DMS153 treated with DMSO at 0.1 percent for 48 hours (cell line): ENCODE measurements at regions not wholly inside any gene's neighbourhood (a gene's known extent, or its start where the extent isn't known, plus 50 kb on each side); places are given as distances from the start of the nearest gene placed in this dataset.
"Not testable (repeated sequence)": the region's sequence is repeated elsewhere in the genome, so short reads cannot be mapped to it uniquely, and the experiment has no call there.

Source experiments
- DNase-seq: peaks from one replicate; lab custom pipeline; 2025; ENCODE audit not compliant: unreplicated experiment; lab: John Stamatoyannopoulos, UW

- no peak for DNase-seq
These were observed 153.3 kb upstream of the RUNX1 start for GRCh38 chr21:35202431-35202830.

- DNase-seq: no peak
These were observed 152.7 kb upstream of the RUNX1 start for GRCh38 chr21:35201799-35202198.

DNA sequence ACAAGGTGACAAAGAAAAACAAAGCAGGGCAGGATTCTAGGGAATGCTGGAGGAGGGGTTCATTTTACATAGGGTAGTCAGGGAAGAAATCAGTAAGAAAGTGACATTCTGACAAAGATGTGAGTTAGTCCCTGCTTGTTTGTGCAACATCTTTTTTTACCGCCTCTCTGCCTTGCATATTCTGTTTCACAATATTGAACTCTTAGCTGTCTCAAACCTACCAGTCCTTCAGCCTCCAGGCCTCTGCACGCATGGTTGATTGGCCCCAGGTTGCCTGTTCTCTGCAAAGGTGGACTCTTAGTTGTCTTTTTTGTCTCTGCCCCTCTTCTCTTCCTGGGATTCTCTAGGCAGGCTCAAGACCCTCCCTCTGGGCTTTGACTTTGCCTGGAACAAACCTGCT, 152.2 kb upstream of the RUNX1 start:
- DNase-seq: no peak

GRCh38 chr21:35199733-35200015, 150.6 kb upstream of the RUNX1 start:
- no peak for DNase-seq

DNA sequence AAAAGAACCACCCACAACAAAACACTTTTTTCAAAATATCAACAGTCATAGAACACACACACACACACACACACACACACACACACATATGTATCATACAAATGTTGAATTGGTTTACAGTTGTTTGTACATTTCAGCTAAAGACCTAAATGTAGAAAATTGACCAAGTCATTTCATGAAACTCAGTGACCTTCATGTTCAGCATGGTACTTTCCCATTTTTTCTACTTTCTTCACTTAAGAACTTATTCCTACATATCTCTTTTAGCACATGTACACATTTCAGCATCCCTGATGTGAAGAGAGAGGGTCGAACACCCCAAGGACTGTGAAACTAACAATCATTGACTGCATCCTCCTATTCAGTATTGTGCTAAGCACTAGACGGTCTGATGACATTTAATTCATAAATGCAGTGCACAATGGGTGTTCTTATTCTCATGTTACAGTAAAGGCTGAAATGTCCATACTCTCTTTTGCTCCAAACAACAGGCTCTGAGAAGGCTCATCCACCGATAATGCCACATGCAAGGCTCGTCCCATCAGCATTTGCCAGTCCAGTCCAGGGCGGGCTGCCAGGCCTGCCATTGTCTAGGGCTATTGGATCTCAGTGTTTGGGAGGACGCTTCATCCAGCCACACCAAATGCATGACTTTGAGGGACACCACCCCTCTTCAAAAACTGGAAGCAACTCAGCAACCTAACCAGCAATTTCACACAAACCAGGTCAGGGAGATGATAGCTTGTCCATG, 150.1 kb upstream of the RUNX1 start:
- DNase-seq: no peak

- no peak for DNase-seq
These were observed 149.5 kb upstream of the RUNX1 start for GRCh38 chr21:35198565-35198964.

DNA sequence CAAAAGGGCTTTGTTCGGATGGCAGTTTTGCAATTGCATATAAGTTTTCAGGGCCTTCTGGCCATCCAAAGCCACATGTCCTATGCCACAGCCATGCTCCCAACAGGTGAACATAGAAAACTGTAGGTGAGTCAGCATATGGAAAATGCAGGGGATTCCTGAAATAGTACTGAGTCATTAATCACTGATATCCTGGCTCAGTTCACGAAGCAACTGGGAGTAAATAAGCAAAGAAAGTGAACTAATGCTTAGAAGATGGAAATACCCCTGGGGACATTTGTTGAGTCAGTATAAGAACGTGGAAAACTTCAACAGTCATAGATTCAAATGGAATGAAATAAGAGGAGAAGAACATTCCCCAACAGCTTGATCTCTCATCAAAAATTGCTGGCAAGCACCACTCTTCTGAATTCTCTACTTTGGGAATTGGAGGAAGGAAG, 148.9 kb upstream of the RUNX1 start:
- DNase-seq: no peak

- no peak for DNase-seq
These were observed 148.1 kb upstream of the RUNX1 start for GRCh38 chr21:35197191-35197590.

- no peak for DNase-seq
These were observed 147.0 kb upstream of the RUNX1 start for GRCh38 chr21:35196128-35196527.

- no peak for DNase-seq
These were observed 146.1 kb upstream of the RUNX1 start for GRCh38 chr21:35195232-35195631.

- no peak for DNase-seq
These were observed 142.7 kb upstream of the RUNX1 start for GRCh38 chr21:35191754-35192153.

DNA sequence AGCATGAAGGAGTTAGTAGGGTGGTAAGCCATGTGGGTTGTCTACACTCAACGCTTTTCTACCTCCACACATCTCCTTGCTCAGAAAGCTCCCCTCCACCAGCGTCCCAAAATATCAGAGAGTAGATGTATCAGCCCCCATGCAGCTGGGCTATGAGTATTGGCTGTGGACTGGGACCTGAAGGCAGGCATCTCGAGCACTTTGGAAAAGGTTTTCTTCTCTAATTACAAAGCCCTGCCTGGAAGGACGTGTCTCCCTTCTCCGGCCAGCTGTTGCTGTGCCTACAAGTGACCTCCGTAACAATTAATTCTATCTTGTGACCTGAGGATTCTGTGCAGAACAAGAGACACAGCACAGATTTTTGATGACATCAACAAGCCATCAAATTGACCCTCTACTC, 142.0 kb upstream of the RUNX1 start:
- DNase-seq: no peak

- no peak for DNase-seq
These were observed 141.1 kb upstream of the RUNX1 start for GRCh38 chr21:35190201-35190701.

- no peak for DNase-seq
These were observed 140.2 kb upstream of the RUNX1 start for GRCh38 chr21:35189077-35189863.

- DNase-seq: not testable (repeated sequence)
These were observed 134.3 kb upstream of the RUNX1 start for GRCh38 chr21:35183389-35183788.

- no peak for DNase-seq
These were observed 131.0 kb upstream of the RUNX1 start for GRCh38 chr21:35179990-35180540.

- no peak for DNase-seq
These were observed 129.7 kb upstream of the RUNX1 start for GRCh38 chr21:35178827-35179226.

DNA sequence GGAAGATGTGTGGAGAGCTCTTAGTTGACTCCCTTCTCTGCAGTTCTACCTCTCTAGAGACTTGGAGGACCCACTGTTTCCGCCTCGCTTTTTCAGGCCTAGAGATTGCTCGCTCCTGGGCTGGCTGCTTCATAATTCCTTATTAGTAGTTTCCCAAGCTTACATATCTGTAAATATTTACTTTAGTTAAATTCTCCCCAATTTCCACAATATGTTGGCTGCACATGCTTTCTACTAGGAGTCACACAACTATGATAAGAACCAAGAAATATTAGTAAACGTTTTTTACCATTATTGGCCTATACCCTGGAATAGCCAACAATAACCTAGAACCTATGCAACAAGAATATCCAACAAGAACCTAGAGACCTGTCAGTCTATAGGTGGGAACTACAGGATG, 129.0 kb upstream of the RUNX1 start:
- no peak for DNase-seq

DNA sequence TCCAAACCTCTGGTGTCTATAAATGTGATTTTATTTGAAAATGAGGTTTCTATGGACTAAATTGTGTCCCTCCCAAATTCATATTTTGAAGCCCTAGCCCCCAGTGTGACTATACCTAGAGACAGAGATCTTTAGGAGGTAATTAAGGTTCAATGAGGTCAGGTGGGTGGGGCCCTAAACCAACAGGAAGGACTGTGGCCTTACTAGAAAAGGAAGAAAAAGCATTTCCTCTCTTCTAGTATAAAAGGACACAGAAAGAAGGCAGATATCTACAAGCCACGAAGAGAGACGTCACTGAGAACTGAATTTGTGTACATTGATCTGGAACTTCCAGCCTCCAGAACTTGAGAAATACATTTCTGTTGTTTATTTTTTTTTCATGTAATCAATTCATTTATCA, 123.1 kb upstream of the RUNX1 start:
- DNase-seq: no peak

GRCh38 chr21:35171385-35171784, 122.3 kb upstream of the RUNX1 start:
- DNase-seq: no peak

DNA sequence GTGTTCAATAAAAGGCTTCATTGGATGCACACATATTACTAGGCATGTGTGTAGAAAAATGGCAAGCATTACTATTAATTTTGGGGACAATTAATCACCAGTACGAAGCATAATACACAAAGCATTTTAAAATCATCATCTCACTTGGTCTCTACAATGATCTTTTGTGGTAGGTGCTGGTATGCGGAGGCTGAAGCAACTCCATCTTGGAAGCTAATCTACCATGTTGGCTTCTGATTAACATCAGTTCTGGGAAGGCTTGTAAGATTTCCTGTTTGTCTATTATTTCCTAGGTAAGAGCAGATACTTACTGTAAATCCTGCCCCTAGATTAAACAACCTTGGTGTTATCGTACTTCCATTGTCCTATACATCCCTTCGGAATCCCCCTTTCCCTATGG, 121.7 kb upstream of the RUNX1 start:
- DNase-seq: no peak

DNA sequence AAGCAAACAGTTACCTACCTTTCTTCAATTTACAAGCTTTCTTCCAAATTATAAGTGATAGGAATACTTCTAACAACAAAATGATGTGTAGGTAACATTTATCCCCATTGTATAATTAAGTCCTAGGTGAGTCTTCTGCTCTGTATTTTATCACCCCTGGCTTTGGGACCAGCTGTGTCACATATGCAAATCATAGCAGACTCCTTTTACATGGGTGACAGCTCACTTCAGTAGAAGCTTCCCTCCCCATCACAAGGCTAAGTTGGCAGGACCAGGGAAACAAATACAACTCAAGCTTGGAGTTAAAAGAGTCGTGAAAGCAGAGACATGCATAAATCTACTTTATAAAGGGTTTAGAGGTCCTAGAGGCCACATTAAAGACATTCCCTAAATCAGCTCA, 121.1 kb upstream of the RUNX1 start:
- no peak for DNase-seq
